GM18951 (cell line): ENCODE measurements at regions not wholly inside any gene's neighbourhood (a gene's known extent, or its start where the extent isn't known, plus 50 kb on each side); places are given as distances from the start of the nearest gene placed in this dataset.
"Not testable (repeated sequence)": the region's sequence is repeated elsewhere in the genome, so short reads cannot be mapped to it uniquely, and the experiment has no call there.

Source experiments
- POLR2A ChIP-seq: IDR thresholded peaks from 4 replicates; pipeline ENCODE4 v1.6.1; 2011; ENCODE audit warnings: mild to moderate bottlenecking; ENCODE audit not compliant: insufficient read length, insufficient read depth; ENCODE audit errors: extremely low read depth
- in situ Hi-C: fragments of 300-500 bp; cut with MboI; formaldehyde crosslinking; loops from one replicate; pipeline ENCODE4 v1.12.0; 2022; ENCODE audit warnings: low sequenced_read_pairs, mixed read lengths, inconsistent platforms; ENCODE audit not compliant: unreplicated experiment

GRCh38 chr4:82124932-82125786 lies 248.6 kb downstream of the HNRNPD start:
- in situ Hi-C loops, result no loop called here
- no peak for TF ChIP-seq POLR2A

GRCh38 chr4:82124365-82124764 lies 249.4 kb downstream of the HNRNPD start:
- in situ Hi-C loops, result no loop called here
- no peak for TF ChIP-seq POLR2A

- in situ Hi-C loops, result no loop called here
- no peak for TF ChIP-seq POLR2A
Observed at GRCh38 chr4:82123934-82124333, 249.9 kb downstream of the HNRNPD start.

- in situ Hi-C loops, result not testable (repeated sequence)
Observed at GRCh38 chr4:82115183-82115582, 258.6 kb downstream of the HNRNPD start.

DNA sequence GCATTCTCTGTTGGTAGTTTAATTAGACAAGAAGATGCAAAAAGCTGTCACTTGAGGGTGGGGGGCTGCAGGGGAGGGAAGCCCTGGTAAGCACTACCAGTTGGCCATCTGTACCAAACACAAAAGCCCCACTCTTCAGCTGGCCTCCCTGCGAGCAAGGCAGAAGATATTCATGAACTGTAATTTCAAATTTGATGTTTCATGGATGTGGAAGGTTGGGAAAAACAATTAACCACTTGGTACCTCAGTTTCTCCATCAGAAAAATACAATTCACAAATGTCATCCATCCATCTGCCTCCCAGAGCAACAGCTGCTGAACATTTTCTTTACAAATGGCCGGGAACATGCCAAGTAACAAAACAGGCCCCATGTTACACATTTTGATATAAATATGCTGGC lies 265.3 kb downstream of the HNRNPD start:
- in situ Hi-C loops, result no loop called here
- TF ChIP-seq POLR2A, result no peak

DNA sequence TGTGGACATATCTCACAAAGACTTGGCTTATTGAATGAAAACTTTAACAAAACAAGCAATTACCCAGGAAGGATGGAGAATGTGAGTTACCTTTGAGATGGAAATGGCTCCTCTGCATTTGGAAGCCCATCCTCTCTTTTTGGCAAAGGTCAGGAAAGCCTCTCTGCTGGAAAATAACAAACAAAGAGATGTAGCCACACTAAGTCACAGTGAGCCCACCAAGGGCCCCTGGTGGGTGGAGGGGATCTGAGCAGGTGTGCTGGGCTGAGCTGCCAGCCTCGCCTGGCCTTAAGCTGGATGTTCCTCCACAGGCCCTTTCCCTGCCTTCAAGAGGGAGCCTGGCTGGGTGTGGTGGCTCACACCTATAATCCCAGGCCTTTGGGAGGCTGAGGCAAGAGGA lies 269.2 kb downstream of the HNRNPD start:
- in situ Hi-C loops, result no loop called here
- no peak for TF ChIP-seq POLR2A

- in situ Hi-C loops, result no loop called here
- TF ChIP-seq POLR2A, result no peak
Observed at GRCh38 chr4:82099928-82100579, 273.7 kb downstream of the HNRNPD start.

- no peak for TF ChIP-seq POLR2A
- in situ Hi-C loops, result no loop called here
Observed at GRCh38 chr4:82097504-82097903, 276.3 kb downstream of the HNRNPD start.

DNA sequence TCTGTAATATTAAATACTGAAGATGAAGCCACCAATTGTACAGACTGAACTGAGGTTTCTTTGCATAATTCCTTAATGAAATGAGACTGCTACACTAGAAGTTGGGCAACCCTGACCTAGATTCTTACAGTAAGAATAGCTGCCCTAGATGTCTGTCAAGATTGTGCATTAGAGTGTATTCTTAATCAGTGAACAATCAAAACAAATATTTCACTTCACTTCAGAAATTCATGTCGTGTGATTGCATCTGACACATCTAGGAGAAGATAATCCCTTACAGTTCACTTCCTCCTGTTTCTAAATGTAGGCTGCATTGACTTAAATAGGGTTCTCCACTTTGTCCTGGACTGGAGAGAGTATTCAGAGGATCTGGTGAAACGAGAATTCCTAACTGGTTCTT lies 283.1 kb downstream of the HNRNPD start:
- in situ Hi-C loops, result no loop called here
- TF ChIP-seq POLR2A, result no peak

GRCh38 chr4:82084747-82085146 lies 289.0 kb downstream of the HNRNPD start:
- no peak for TF ChIP-seq POLR2A
- in situ Hi-C loops, result no loop called here

GRCh38 chr4:82077471-82077995 lies 296.3 kb downstream of the HNRNPD start:
- in situ Hi-C loops, result not testable (repeated sequence)

DNA sequence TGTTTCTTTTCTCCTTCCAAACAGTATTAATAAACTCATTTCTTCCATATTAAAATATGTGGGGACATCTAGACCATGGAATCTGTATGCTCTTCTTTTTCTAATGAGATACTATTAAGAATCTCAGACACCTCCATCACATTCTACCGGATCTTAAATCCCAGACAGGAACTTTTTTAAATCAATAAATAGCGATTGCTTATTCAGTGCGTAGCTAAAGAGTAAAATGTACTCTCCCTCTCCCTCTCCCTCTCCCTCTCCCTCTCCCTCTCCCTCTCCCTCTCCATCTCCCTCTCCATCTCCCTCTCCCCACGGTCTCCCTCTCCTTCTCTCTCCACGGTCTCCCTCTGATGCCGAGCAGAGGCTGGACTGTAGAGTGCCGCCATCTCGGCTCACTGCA lies 297.0 kb downstream of the HNRNPD start:
- TF ChIP-seq POLR2A, result no peak
- in situ Hi-C loops, result no loop called here

DNA sequence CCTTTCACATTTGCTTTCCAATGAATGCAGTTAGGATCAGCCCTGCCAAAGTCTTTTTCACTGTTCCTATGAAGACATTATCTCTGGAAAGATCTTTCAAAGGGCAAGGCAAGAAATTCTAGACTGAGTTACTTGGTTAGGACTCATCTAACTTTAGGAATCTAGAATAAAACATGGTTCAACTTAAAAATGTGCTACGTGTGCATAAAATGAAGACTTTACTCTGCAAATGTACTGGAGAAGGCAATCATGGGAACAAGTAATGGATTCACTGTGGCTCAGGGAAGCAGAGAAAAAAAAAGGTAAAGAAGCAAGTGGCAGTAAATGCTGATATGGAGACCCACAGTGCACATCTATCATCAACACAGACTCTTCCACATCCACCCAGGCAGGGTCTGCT lies 297.4 kb downstream of the HNRNPD start:
- no peak for TF ChIP-seq POLR2A

GRCh38 chr4:82071951-82072350 lies 301.8 kb downstream of the HNRNPD start:
- in situ Hi-C loops, result no loop called here
- TF ChIP-seq POLR2A, result no peak

More for the DNA sequence above, 297.4 kb downstream of the HNRNPD start:
- in situ Hi-C loops, result no loop called here

GRCh38 chr4:82069883-82070638 lies 303.7 kb downstream of the HNRNPD start:
- in situ Hi-C loops, result no loop called here
- TF ChIP-seq POLR2A, result no peak
